Osteoblast (primary cell): ENCODE measurements at regions not wholly inside any gene's neighbourhood (a gene's known extent, or its start where the extent isn't known, plus 50 kb on each side); places are given as distances from the start of the nearest gene placed in this dataset.

Experiments
- DNase-seq: peaks from one replicate; pipeline ENCODE4 v3.0.0; 2011; ENCODE audit warnings: low spot score, mixed read lengths; ENCODE audit not compliant: insufficient read length; ENCODE audit errors: missing footprints
- H2AFZ ChIP-seq: 2 replicates; pipeline ENCODE4 v1.6.0; 2011; ENCODE audit warnings: mild to moderate bottlenecking, low read length
- H3K27ac ChIP-seq: 2 replicates; pipeline ENCODE4 v1.5.1; 2011; ENCODE audit warnings: mild to moderate bottlenecking, low read depth, low read length, moderate library complexity
- H3K27me3 ChIP-seq: 2 replicates; pipeline ENCODE4 v1.6.0; 2012; ENCODE audit warnings: mild to moderate bottlenecking, control low read depth, inconsistent platforms, low read length, moderate library complexity; ENCODE audit not compliant: insufficient read depth
- H3K36me3 ChIP-seq: 2 replicates; pipeline ENCODE4 v1.5.1; 2011; ENCODE audit warnings: mild to moderate bottlenecking, low read length, control low read depth, moderate library complexity; ENCODE audit not compliant: insufficient read depth
- H3K4me1 ChIP-seq: 2 replicates; pipeline ENCODE4 v1.5.1; 2011; ENCODE audit warnings: mild to moderate bottlenecking, low read length, control low read depth, moderate library complexity; ENCODE audit not compliant: insufficient read depth
- H3K4me2 ChIP-seq: 2 replicates; pipeline ENCODE4 v1.6.0; 2011; ENCODE audit warnings: mild to moderate bottlenecking, low read length; ENCODE audit not compliant: insufficient read depth
- H3K4me3 ChIP-seq: fragments of 200-600 bp; sonication (generic); 3 replicates; pipeline ENCODE4 v1.5.1; 2012; ENCODE audit warnings: mild to moderate bottlenecking, low read length, inconsistent platforms; ENCODE audit not compliant: insufficient read depth
- H3K79me2 ChIP-seq: 2 replicates; pipeline ENCODE4 v1.6.0; 2012; ENCODE audit warnings: mild to moderate bottlenecking, low read length, control low read depth, inconsistent platforms; ENCODE audit not compliant: insufficient read depth
- H3K9me3 ChIP-seq: 2 replicates; pipeline ENCODE4 v1.5.1; 2011; ENCODE audit warnings: low read depth, low read length, control low read depth
- H4K20me1 ChIP-seq: 2 replicates; pipeline ENCODE4 v1.6.0; 2012; ENCODE audit warnings: mild to moderate bottlenecking, low read length, control low read depth; ENCODE audit not compliant: insufficient read depth
- TF ChIP-seq, protein P1 (sequence below): IDR thresholded peaks from 2 replicates; pipeline ENCODE4 v1.5.1; 2011; ENCODE audit warnings: mild to moderate bottlenecking, low read depth, low read length, moderate library complexity; ENCODE audit errors: extremely low read depth

- no peaks in the 10 kb centered on the region for H3K4me1 ChIP-seq
- no peak overlapping the region for H3K4me3 ChIP-seq
- no peak overlapping the region for H3K4me2 ChIP-seq
- H3K9me3 ChIP-seq: no peaks in the 10 kb centered on the region
- no peaks in the 10 kb centered on the region for H3K27me3 ChIP-seq
- no peak for DNase-seq
- no peak overlapping the region for H3K27ac ChIP-seq
- no peaks in the 10 kb centered on the region for H4K20me1 ChIP-seq
- H2AFZ ChIP-seq: no peak overlapping the region
- H3K79me2 ChIP-seq: no peaks in the 10 kb centered on the region
- H3K36me3 ChIP-seq: no peaks in the 10 kb centered on the region
- TF ChIP-seq, protein P1, sequence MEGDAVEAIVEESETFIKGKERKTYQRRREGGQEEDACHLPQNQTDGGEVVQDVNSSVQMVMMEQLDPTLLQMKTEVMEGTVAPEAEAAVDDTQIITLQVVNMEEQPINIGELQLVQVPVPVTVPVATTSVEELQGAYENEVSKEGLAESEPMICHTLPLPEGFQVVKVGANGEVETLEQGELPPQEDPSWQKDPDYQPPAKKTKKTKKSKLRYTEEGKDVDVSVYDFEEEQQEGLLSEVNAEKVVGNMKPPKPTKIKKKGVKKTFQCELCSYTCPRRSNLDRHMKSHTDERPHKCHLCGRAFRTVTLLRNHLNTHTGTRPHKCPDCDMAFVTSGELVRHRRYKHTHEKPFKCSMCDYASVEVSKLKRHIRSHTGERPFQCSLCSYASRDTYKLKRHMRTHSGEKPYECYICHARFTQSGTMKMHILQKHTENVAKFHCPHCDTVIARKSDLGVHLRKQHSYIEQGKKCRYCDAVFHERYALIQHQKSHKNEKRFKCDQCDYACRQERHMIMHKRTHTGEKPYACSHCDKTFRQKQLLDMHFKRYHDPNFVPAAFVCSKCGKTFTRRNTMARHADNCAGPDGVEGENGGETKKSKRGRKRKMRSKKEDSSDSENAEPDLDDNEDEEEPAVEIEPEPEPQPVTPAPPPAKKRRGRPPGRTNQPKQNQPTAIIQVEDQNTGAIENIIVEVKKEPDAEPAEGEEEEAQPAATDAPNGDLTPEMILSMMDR: no peak
Measured at GRCh38 chr7:85614684-85615083, 427.8 kb upstream of the SEMA3D start.

DNA sequence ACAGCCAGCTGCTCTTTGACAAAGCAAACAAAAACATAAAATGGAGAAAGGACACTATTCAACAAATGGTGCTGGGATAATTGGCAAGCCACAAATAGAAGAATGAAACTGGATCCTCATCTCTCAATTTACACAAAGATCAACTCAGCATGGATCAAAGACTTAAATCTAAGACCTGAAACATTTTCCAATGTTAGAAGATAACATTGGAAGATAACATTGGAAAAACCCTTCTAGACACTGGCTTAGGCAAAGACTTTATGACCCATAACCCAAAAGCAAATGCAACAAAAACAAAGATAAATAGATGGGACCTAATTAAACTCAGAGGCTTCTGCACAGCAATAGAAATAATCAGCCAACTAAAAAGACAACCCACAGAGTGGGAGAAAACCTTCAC lies 425.7 kb upstream of the SEMA3D start:
- H3K27me3 ChIP-seq: no peaks in the 10 kb centered on the region
- no peak overlapping the region for H3K27ac ChIP-seq
- DNase-seq: no peak
- no peak overlapping the region for H3K4me3 ChIP-seq
- no peak overlapping the region for H3K4me2 ChIP-seq
- no peaks in the 10 kb centered on the region for H3K4me1 ChIP-seq
- H3K36me3 ChIP-seq: no peaks in the 10 kb centered on the region
- TF ChIP-seq, protein P1: no peak
- H4K20me1 ChIP-seq: no peaks in the 10 kb centered on the region
- H2AFZ ChIP-seq: no peak overlapping the region
- no peaks in the 10 kb centered on the region for H3K79me2 ChIP-seq
- H3K9me3 ChIP-seq: no peaks in the 10 kb centered on the region

GRCh38 chr7:85608804-85609203 lies 421.9 kb upstream of the SEMA3D start:
- H2AFZ ChIP-seq: no peak overlapping the region
- H3K4me3 ChIP-seq: no peak overlapping the region
- H3K36me3 ChIP-seq: no peaks in the 10 kb centered on the region
- H3K4me1 ChIP-seq: no peaks in the 10 kb centered on the region
- no peak for DNase-seq
- H3K27ac ChIP-seq: no peak overlapping the region
- H3K79me2 ChIP-seq: no peaks in the 10 kb centered on the region
- no peaks in the 10 kb centered on the region for H3K27me3 ChIP-seq
- no peaks in the 10 kb centered on the region for H3K9me3 ChIP-seq
- no peak overlapping the region for H3K4me2 ChIP-seq
- no peaks in the 10 kb centered on the region for H4K20me1 ChIP-seq
- TF ChIP-seq, protein P1: no peak

- Histone ChIP-seq H3K79me2 (no peaks in the 10 kb centered on the region), H3K27ac (no peak overlapping the region), H3K27me3 (no peaks in the 10 kb centered on the region), H3K4me3 (no peak overlapping the region), H3K4me2 (no peak overlapping the region), H2AFZ (no peak overlapping the region), H3K4me1 (no peaks in the 10 kb centered on the region), H3K9me3 (no peaks in the 10 kb centered on the region), H4K20me1 (no peaks in the 10 kb centered on the region), H3K36me3 (no peaks in the 10 kb centered on the region)
- TF ChIP-seq, protein P1: no peak
- DNase-seq: no peak
Measured at GRCh38 chr7:85602196-85602595, 415.3 kb upstream of the SEMA3D start.
